IPS-NIHi7 (cell line): ENCODE measurements at regions not wholly inside any gene's neighbourhood (a gene's known extent, or its start where the extent isn't known, plus 50 kb on each side); places are given as distances from the start of the nearest gene placed in this dataset.
A peak's percentile ranks its signal among the peaks of the same experiment; 100 is the strongest.

Experiments used
- DNase-seq: peaks from one replicate; pipeline ENCODE4 v3.0.0; 2012; ENCODE audit warnings: mixed read lengths; ENCODE audit errors: extremely low spot score

GRCh38 chr2:204108781-204109295 is 172.3 kb downstream of the ICOS start:
- DNase-seq: no peak

GRCh38 chr2:204109681-204110080 is 173.1 kb downstream of the ICOS start:
- no peak for DNase-seq

- no peak for DNase-seq
Measured at GRCh38 chr2:204110338-204110741, 173.8 kb downstream of the ICOS start.

- no peak for DNase-seq
Measured at GRCh38 chr2:204110751-204111516, 174.4 kb downstream of the ICOS start.

- DNase-seq: no peak
Measured at GRCh38 chr2:204112084-204112770, 175.7 kb downstream of the ICOS start.

- DNase-seq: no peak
Measured at GRCh38 chr2:204114295-204115136, 178.0 kb downstream of the ICOS start.

GRCh38 chr2:204115137-204116056 is 178.8 kb downstream of the ICOS start:
- no peak for DNase-seq

- no peak for DNase-seq
Measured at GRCh38 chr2:204116159-204116792, 179.7 kb downstream of the ICOS start.

GRCh38 chr2:204122425-204122824 is 185.9 kb downstream of the ICOS start:
- DNase-seq: no peak

GRCh38 chr2:204124140-204124750 is 187.7 kb downstream of the ICOS start:
- DNase-seq: no peak

GRCh38 chr2:204126705-204127104 is 190.1 kb downstream of the ICOS start:
- DNase-seq: no peak

- DNase-seq: no peak
Measured at GRCh38 chr2:204127238-204127637, 190.7 kb downstream of the ICOS start.

GRCh38 chr2:204129591-204130294 is 193.2 kb downstream of the ICOS start:
- no peak for DNase-seq

GRCh38 chr2:204131621-204132020 is 195.1 kb downstream of the ICOS start:
- no peak for DNase-seq

GRCh38 chr2:204133476-204133875 is 196.9 kb downstream of the ICOS start:
- DNase-seq: no peak

GRCh38 chr2:204134421-204134820 is 197.9 kb downstream of the ICOS start:
- no peak for DNase-seq

- no peak for DNase-seq
Measured at GRCh38 chr2:204135752-204136151, 199.2 kb downstream of the ICOS start.

GRCh38 chr2:204138206-204138605 is 201.6 kb downstream of the ICOS start:
- DNase-seq: no peak

GRCh38 chr2:204140246-204140645 is 203.7 kb downstream of the ICOS start:
- DNase-seq: peak; percentile 26
